H9 (cell line): ENCODE measurements at regions not wholly inside any gene's neighbourhood (a gene's known extent, or its start where the extent isn't known, plus 50 kb on each side); places are given as distances from the start of the nearest gene placed in this dataset.

Source experiments
- DNase-seq: peaks from one replicate; pipeline ENCODE4 v3.0.0-alpha.2; 2017
- H2AFZ ChIP-seq: one replicate; pipeline ENCODE4 v1.6.1; 2013; ENCODE audit warnings: mild to moderate bottlenecking, low read length, control low read depth, moderate library complexity
- H2AK5ac ChIP-seq: 2 replicates; pipeline ENCODE4 v1.6.1; 2013; ENCODE audit warnings: low read length, control low read depth, mixed read lengths; ENCODE audit not compliant: insufficient read length
- H2BK120ac ChIP-seq: one replicate; pipeline ENCODE4 v1.6.1; 2013; ENCODE audit warnings: low read depth, mild to moderate bottlenecking, low read length, control low read depth, inconsistent platforms; ENCODE audit not compliant: poor library complexity, severe bottlenecking
- H2BK12ac ChIP-seq: 2 replicates; pipeline ENCODE4 v1.6.1; 2013; ENCODE audit warnings: low read length, control low read depth, mixed read lengths, low read depth; ENCODE audit not compliant: insufficient read length
- H2BK15ac ChIP-seq: 2 replicates; pipeline ENCODE4 v1.6.1; 2013; ENCODE audit warnings: low read depth, low read length, control low read depth
- H2BK20ac ChIP-seq: one replicate; pipeline ENCODE4 v1.6.1; 2013; ENCODE audit warnings: low read depth, mild to moderate bottlenecking, low read length, control low read depth, inconsistent platforms; ENCODE audit not compliant: poor library complexity, severe bottlenecking
- H2BK5ac ChIP-seq: 2 replicates; pipeline ENCODE4 v1.6.1; 2013; ENCODE audit warnings: low read length, control low read depth, mixed read lengths; ENCODE audit not compliant: insufficient read length
- H3K14ac ChIP-seq: 2 replicates; pipeline ENCODE4 v1.6.1; 2013; ENCODE audit warnings: low read length, control low read depth; ENCODE audit not compliant: insufficient read depth
- H3K18ac ChIP-seq: 2 replicates; pipeline ENCODE4 v1.6.1; 2013; ENCODE audit warnings: low read depth, mild to moderate bottlenecking, mixed read lengths, low read length, control low read depth; ENCODE audit not compliant: insufficient read length
- H3K23ac ChIP-seq: 2 replicates; pipeline ENCODE4 v1.6.1; 2013; ENCODE audit warnings: low read length, control low read depth, mixed read lengths, low read depth; ENCODE audit not compliant: insufficient read length
- H3K23me2 ChIP-seq: 2 replicates; pipeline ENCODE4 v1.6.1; 2013; ENCODE audit warnings: low read depth, mild to moderate bottlenecking, mixed read lengths, low read length, control low read depth; ENCODE audit not compliant: insufficient read length, poor library complexity, severe bottlenecking
- H3K27ac ChIP-seq: 2 replicates; pipeline ENCODE4 v1.5.1; 2013; ENCODE audit warnings: low read length, control low read depth, mixed read lengths, low read depth; ENCODE audit not compliant: insufficient read length
- H3K27me3 ChIP-seq: 2 replicates; pipeline ENCODE4 v1.6.1; 2013; ENCODE audit warnings: low read length, control low read depth, inconsistent platforms; ENCODE audit not compliant: insufficient read depth
- H3K4ac ChIP-seq: 2 replicates; pipeline ENCODE4 v1.6.1; 2013; ENCODE audit warnings: low read depth, mild to moderate bottlenecking, control low read depth, inconsistent platforms, low read length, moderate library complexity
- H3K4me1 ChIP-seq: 2 replicates; pipeline ENCODE4 v1.6.1; 2013; ENCODE audit warnings: low read length, control low read depth, inconsistent platforms; ENCODE audit not compliant: insufficient read depth
- H3K4me2 ChIP-seq: 2 replicates; pipeline ENCODE4 v1.6.1; 2013; ENCODE audit warnings: low read length, control low read depth, mixed read lengths; ENCODE audit not compliant: insufficient read length, insufficient read depth
- H3K56ac ChIP-seq: 2 replicates; pipeline ENCODE4 v1.6.1; 2013; ENCODE audit warnings: low read depth, mild to moderate bottlenecking, mixed read lengths, low read length, control low read depth; ENCODE audit not compliant: insufficient read length
- H3K79me1 ChIP-seq: 2 replicates; pipeline ENCODE4 v1.6.1; 2013; ENCODE audit warnings: low read depth, mild to moderate bottlenecking, moderate library complexity, low read length, control low read depth, inconsistent platforms; ENCODE audit not compliant: insufficient read depth, poor library complexity, severe bottlenecking
- H3K79me2 ChIP-seq: 2 replicates; pipeline ENCODE4 v1.6.1; 2013; ENCODE audit warnings: low read length, control low read depth, inconsistent platforms; ENCODE audit not compliant: insufficient read depth
- H3K9ac ChIP-seq: 2 replicates; pipeline ENCODE4 v1.6.1; 2013; ENCODE audit warnings: low read length, control low read depth, mixed read lengths; ENCODE audit not compliant: insufficient read length; ENCODE audit errors: extremely low read depth
- H3K9me3 ChIP-seq: one replicate; pipeline ENCODE4 v1.6.1; 2013; ENCODE audit warnings: low read depth, low read length, inconsistent platforms; ENCODE audit not compliant: control insufficient read depth
- H3T11ph ChIP-seq: one replicate; pipeline ENCODE4 v1.6.1; 2013; ENCODE audit warnings: mild to moderate bottlenecking, low read length, control low read depth, inconsistent platforms
- H4K20me1 ChIP-seq: one replicate; pipeline ENCODE4 v1.6.1; 2013; ENCODE audit not compliant: control insufficient read depth, insufficient read length, insufficient read depth
- H4K5ac ChIP-seq: 2 replicates; pipeline ENCODE4 v1.6.1; 2013; ENCODE audit warnings: low read depth, mild to moderate bottlenecking, mixed read lengths, low read length, control low read depth; ENCODE audit not compliant: insufficient read length
- H4K8ac ChIP-seq: replicated peaks from 2 replicates; pipeline ENCODE4 v1.6.1; 2013; ENCODE audit warnings: low read length, control low read depth, mixed read lengths, low read depth; ENCODE audit not compliant: insufficient read length
- H4K91ac ChIP-seq: 2 replicates; pipeline ENCODE4 v1.6.1; 2013; ENCODE audit warnings: low read depth, mild to moderate bottlenecking, moderate library complexity, mixed read lengths, low read length, control low read depth; ENCODE audit not compliant: insufficient read length
- H3K27ac Mint-ChIP-seq, 3 experiments: 2 replicates in 2 of 3; 3 replicates in 1 of 3; pipeline ENCODE4 v1.8.0; 2020 to 2021; ENCODE audit warnings: mixed read lengths in 3 of 3, mild to moderate bottlenecking in 1 of 3, moderate library complexity in 1 of 3
- H3K27me3 Mint-ChIP-seq: 2 replicates; pipeline ENCODE4 v1.8.0; 2021; ENCODE audit warnings: low read depth, mild to moderate bottlenecking, moderate library complexity, mixed read lengths
- H3K36me3 Mint-ChIP-seq, 3 experiments: 2 replicates in 2 of 3; 3 replicates in 1 of 3; pipeline ENCODE4 v1.8.0; 2020 to 2021; ENCODE audit warnings: low read depth in 3 of 3, mixed read lengths in 3 of 3; ENCODE audit not compliant: insufficient read depth in 1 of 3
- H3K4me1 Mint-ChIP-seq, 2 experiments: 2 replicates each; pipeline ENCODE4 v1.8.0; 2020; ENCODE audit warnings: mixed read lengths in 2 of 2
- H3K4me3 Mint-ChIP-seq, 2 experiments: 2 replicates in 1 of 2; 3 replicates in 1 of 2; pipeline ENCODE4 v1.8.0; 2020 to 2021; ENCODE audit warnings: mild to moderate bottlenecking in 2 of 2, mixed read lengths in 2 of 2, moderate library complexity in 1 of 2
- H3K9me3 Mint-ChIP-seq, 2 experiments: 2 replicates in 1 of 2; 3 replicates in 1 of 2; pipeline ENCODE4 v1.8.0; 2020; ENCODE audit warnings: mild to moderate bottlenecking in 2 of 2, mixed read lengths in 2 of 2, moderate library complexity in 1 of 2
- WGBS: extraction: QIAGEN DNeasy Blood & Tissue Kit; methylation state at CpG from one replicate; pipeline ENCODE4 v1.1.7; 2013; ENCODE audit warnings: missing lambda C conversion rate, low lambda C conversion rate, mixed read lengths; ENCODE audit not compliant: insufficient read length; ENCODE audit errors: extremely low coverage; 5-methylcytosine and 5-hydroxymethylcytosine counted together
- TF ChIP-seq, protein P1 (sequence below): fragments of 200-600 bp; sonication (generic); conservative IDR thresholded peaks from 3 replicates; pipeline ENCODE4 v1.8.0; 2021; ENCODE audit warnings: antibody characterized with exemption, mild to moderate bottlenecking

DNA sequence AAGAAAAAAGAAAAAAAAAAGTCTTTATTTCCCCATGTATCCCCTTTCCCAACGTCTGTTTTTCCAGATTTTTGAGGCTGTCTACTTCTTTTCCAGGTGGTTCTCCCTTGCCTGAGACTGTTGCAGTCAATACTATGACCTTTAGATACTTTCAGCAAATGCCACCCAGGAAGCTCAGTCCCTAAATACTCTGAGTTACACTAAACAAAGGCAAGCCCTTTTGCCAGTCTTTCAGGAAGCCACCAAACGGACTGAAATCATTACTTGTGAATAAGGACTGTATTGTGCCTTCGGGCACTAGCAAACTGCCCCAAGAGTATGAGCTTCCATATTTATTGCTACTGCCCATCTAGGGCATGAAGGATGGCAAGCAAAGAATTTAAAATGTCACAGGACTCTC is 621.3 kb downstream of the SUCLG1 start:
- no peaks in the 10 kb centered on the region for H3K4me1 Mint-ChIP-seq
- no peak overlapping the region for H3K4me2 ChIP-seq
- H2BK15ac ChIP-seq = no peak overlapping the region
- no peak overlapping the region for H2BK12ac ChIP-seq
- no peaks in the 10 kb centered on the region for H3K27me3 Mint-ChIP-seq
- no peaks in the 10 kb centered on the region for H3K9me3 Mint-ChIP-seq
- no peaks in the 10 kb centered on the region for H3K79me2 ChIP-seq
- H2AFZ ChIP-seq = no peak overlapping the region
- no peak overlapping the region for H3K27ac Mint-ChIP-seq
- no peaks in the 10 kb centered on the region for H3K4me1 ChIP-seq
- no peak overlapping the region for H3T11ph ChIP-seq
- no CpG with 5 or more reads among the region's 3 CpGs for WGBS
- H2BK5ac ChIP-seq = no peak overlapping the region
- no peaks in the 10 kb centered on the region for H3K23me2 ChIP-seq
- H3K18ac ChIP-seq = no peak overlapping the region
- DNase-seq = no peak
- H4K5ac ChIP-seq = no peak overlapping the region
- TF ChIP-seq, protein P1, sequence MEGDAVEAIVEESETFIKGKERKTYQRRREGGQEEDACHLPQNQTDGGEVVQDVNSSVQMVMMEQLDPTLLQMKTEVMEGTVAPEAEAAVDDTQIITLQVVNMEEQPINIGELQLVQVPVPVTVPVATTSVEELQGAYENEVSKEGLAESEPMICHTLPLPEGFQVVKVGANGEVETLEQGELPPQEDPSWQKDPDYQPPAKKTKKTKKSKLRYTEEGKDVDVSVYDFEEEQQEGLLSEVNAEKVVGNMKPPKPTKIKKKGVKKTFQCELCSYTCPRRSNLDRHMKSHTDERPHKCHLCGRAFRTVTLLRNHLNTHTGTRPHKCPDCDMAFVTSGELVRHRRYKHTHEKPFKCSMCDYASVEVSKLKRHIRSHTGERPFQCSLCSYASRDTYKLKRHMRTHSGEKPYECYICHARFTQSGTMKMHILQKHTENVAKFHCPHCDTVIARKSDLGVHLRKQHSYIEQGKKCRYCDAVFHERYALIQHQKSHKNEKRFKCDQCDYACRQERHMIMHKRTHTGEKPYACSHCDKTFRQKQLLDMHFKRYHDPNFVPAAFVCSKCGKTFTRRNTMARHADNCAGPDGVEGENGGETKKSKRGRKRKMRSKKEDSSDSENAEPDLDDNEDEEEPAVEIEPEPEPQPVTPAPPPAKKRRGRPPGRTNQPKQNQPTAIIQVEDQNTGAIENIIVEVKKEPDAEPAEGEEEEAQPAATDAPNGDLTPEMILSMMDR = no peak
- H3K36me3 Mint-ChIP-seq = peaks cover 0 to 2% (median 0%) of the 10 kb centered on the region in 3 experiments; a peak in 2 of 7 replicates
- no peak overlapping the region for H3K14ac ChIP-seq
- no peak overlapping the region for H3K9ac ChIP-seq
- no peak overlapping the region for H2BK120ac ChIP-seq
- no peaks in the 10 kb centered on the region for H3K27me3 ChIP-seq
- H3K79me1 ChIP-seq = no peaks in the 10 kb centered on the region
- H4K91ac ChIP-seq = no peak overlapping the region
- no peak overlapping the region for H3K23ac ChIP-seq
- no peak overlapping the region for H3K4me3 Mint-ChIP-seq
- no peak overlapping the region for H3K56ac ChIP-seq
- no peak overlapping the region for H4K8ac ChIP-seq
- no peak overlapping the region for H2AK5ac ChIP-seq
- H2BK20ac ChIP-seq = no peak overlapping the region
- no peaks in the 10 kb centered on the region for H3K9me3 ChIP-seq
- H3K4ac ChIP-seq = no peak overlapping the region
- no peak overlapping the region for H3K27ac ChIP-seq
- H4K20me1 ChIP-seq = no peaks in the 10 kb centered on the region
